Calu3 (cell line): ENCODE measurements at regions not wholly inside any gene's neighbourhood (a gene's known extent, or its start where the extent isn't known, plus 50 kb on each side); places are given as distances from the start of the nearest gene placed in this dataset.

ENCODE experiments used
- BruUV-seq: library from RNA; stranded (reverse); fragments of 400-500 nt; replicated peaks from 2 replicates; lab custom pipeline; 2021; lab: Mats Ljungman, UMichigan
- CTCF ChIA-PET: fragments of 300-600 bp; sonication (Branson Sonifier 250); formaldehyde crosslinking; loops from one replicate; lab custom pipeline; 2022; ENCODE audit warnings: antibody characterized with exemption; lab: Charles Lee
- DNase-seq: peaks from one replicate; pipeline ENCODE4 v3.0.0; 2022
- H3K27ac Mint-ChIP-seq: one replicate; pipeline ENCODE4 v1.8.0; 2022; ENCODE audit warnings: mixed read lengths; ENCODE audit not compliant: unreplicated experiment
- H3K27me3 Mint-ChIP-seq: one replicate; pipeline ENCODE4 v1.8.0; 2022; ENCODE audit warnings: mixed read lengths; ENCODE audit not compliant: unreplicated experiment
- H3K36me3 Mint-ChIP-seq: one replicate; pipeline ENCODE4 v1.8.0; 2022; ENCODE audit warnings: mild to moderate bottlenecking, moderate library complexity, mixed read lengths; ENCODE audit not compliant: insufficient read depth, unreplicated experiment
- H3K4me1 Mint-ChIP-seq: one replicate; pipeline ENCODE4 v1.8.0; 2022; ENCODE audit warnings: mild to moderate bottlenecking, low read depth, mixed read lengths; ENCODE audit not compliant: unreplicated experiment
- H3K4me3 Mint-ChIP-seq: one replicate; pipeline ENCODE4 v1.8.0; 2022; ENCODE audit warnings: mild to moderate bottlenecking, low read depth, moderate library complexity, mixed read lengths; ENCODE audit not compliant: unreplicated experiment
- H3K9me3 Mint-ChIP-seq: one replicate; pipeline ENCODE4 v1.8.0; 2022; ENCODE audit warnings: low read depth, mixed read lengths; ENCODE audit not compliant: unreplicated experiment
- intact Hi-C: fragments of 100-400 bp; cut with micrococcal nuclease; formaldehyde crosslinking; loops from one replicate; pipeline ENCODE4 v1.10.0; 2022; ENCODE audit not compliant: unreplicated experiment
- TF ChIP-seq, protein P1 (sequence below): fragments of 200-600 bp; IDR thresholded peaks from one replicate; pipeline ENCODE4 v1.8.0; 2022; ENCODE audit warnings: antibody characterized with exemption; ENCODE audit not compliant: unreplicated experiment

DNA sequence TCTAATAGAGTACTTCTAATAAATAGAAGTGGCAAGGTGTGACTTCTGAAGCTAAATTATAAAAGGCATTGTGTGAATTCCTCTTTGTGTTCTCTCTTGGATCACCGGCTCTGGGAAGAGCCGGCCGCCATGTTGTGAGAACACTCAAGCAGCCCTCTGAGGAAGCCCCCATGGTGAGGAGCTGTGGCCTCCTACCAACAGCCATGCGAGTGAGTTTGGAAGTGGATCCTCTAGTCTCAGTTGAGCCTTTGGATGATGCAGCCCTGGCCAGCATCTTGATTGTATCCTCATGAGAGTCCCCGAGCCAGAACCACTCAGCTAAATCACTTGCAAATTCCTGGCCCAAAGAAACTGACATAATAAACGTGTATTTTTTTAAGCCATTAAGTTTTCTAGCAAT is 94.5 kb upstream of the CARD11 start:
- TF ChIP-seq, protein P1, sequence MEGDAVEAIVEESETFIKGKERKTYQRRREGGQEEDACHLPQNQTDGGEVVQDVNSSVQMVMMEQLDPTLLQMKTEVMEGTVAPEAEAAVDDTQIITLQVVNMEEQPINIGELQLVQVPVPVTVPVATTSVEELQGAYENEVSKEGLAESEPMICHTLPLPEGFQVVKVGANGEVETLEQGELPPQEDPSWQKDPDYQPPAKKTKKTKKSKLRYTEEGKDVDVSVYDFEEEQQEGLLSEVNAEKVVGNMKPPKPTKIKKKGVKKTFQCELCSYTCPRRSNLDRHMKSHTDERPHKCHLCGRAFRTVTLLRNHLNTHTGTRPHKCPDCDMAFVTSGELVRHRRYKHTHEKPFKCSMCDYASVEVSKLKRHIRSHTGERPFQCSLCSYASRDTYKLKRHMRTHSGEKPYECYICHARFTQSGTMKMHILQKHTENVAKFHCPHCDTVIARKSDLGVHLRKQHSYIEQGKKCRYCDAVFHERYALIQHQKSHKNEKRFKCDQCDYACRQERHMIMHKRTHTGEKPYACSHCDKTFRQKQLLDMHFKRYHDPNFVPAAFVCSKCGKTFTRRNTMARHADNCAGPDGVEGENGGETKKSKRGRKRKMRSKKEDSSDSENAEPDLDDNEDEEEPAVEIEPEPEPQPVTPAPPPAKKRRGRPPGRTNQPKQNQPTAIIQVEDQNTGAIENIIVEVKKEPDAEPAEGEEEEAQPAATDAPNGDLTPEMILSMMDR = no peak
- Mint-ChIP-seq H3K27me3 (peaks cover 26% of the 10 kb centered on the region), H3K9me3 (no peaks in the 10 kb centered on the region), H3K36me3 (no peaks in the 10 kb centered on the region), H3K27ac (no peak overlapping the region), H3K4me1 (no peaks in the 10 kb centered on the region), H3K4me3 (no peak overlapping the region)
- intact Hi-C loops = no loop called here
- DNase-seq = no peak
- CTCF ChIA-PET = interaction anchor here (0.6 kb wide), 3 partner anchors 36 to 1503 kb away, joined by 3 read pairs; no protein-coding TSS in a partner anchor
- BruUV-seq = no TSS peak

DNA sequence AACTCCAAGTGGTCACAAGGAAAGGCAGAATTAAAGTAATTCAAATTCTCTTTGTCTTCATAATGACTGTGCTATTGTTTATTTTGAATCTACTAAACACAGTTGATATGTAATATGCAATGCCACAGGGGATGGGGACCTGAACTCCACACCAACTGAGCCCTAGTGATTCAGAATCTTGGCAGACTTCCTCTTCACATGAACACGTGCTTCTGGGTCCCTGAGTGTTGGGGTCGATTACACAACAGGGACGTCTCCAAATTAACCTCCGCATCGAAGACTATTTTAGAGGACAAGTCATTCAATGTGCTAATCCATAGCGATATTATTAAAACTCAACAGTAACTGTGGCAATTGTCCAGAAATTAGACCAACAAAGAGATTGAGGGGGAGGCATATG is 95.3 kb upstream of the CARD11 start:
- intact Hi-C loops = no loop called here
- Mint-ChIP-seq H3K4me1 (no peaks in the 10 kb centered on the region), H3K27ac (no peak overlapping the region), H3K27me3 (peaks cover 26% of the 10 kb centered on the region), H3K36me3 (no peaks in the 10 kb centered on the region), H3K4me3 (no peak overlapping the region), H3K9me3 (no peaks in the 10 kb centered on the region)
- no TSS peak for BruUV-seq
- no peak for DNase-seq
- TF ChIP-seq, protein P1 = no peak
- CTCF ChIA-PET = interaction anchor here (0.6 kb wide), 1 partner anchor 22 kb away, joined by 5 read pairs; no protein-coding TSS in a partner anchor

DNA sequence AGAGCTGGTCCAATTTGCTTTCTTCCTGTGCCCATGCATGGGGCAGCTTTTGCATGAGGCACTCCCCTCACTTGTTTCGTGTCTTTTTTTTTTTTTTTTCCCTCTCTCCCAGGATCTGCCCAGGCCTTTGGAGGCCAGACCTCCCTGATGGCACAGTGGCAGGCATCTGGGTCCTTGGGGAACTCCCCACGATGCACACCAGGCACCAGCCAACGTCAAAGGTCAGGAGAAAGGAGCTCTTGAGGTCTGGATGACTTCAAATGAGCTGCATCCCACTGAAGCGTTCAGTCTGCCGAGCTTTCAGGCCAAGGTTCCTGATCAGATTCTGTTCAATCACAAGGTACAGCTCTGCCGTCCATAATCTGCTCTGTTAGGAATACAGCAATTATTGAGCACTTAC is 97.2 kb upstream of the CARD11 start:
- CTCF ChIA-PET = interaction anchor here (0.6 to 1.1 kb wide), 3 partner anchors 9 to 170 kb away, joined by 3 to 4 read pairs (median 3); no protein-coding TSS in a partner anchor
- no peak overlapping the region for H3K4me3 Mint-ChIP-seq
- H3K9me3 Mint-ChIP-seq = no peaks in the 10 kb centered on the region
- intact Hi-C loops = loop anchor here (10.0 kb wide), 1 partner anchor 56 kb away; no protein-coding TSS in a partner anchor
- TF ChIP-seq, protein P1 = no peak
- no TSS peak for BruUV-seq
- no peak for DNase-seq
- no peak overlapping the region for H3K27ac Mint-ChIP-seq
- peaks cover 23% of the 10 kb centered on the region for H3K27me3 Mint-ChIP-seq
- no peaks in the 10 kb centered on the region for H3K36me3 Mint-ChIP-seq
- no peaks in the 10 kb centered on the region for H3K4me1 Mint-ChIP-seq

DNA sequence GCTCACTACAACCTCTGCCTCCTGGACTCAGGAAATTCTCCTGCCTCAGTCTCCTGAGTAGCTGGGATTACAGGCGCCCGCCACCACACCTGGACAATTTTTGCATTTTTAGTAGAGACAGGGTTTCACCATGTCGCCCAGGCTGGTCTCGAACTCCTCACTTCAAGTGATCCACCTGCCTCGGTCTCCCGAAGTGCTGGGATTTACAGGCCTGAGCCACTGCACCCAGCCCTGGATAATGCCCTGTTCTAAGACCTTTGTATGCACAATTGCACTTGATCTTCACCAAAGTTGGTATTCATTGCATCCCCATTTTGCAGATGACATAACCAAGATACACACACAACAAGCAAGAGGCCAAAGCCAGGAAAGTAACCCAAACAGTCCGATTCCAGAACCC is 97.7 kb upstream of the CARD11 start:
- no TSS peak for BruUV-seq
- no peak overlapping the region for H3K4me3 Mint-ChIP-seq
- DNase-seq = no peak
- no peaks in the 10 kb centered on the region for H3K9me3 Mint-ChIP-seq
- intact Hi-C loops = loop anchor here (10.0 kb wide), 1 partner anchor 57 kb away; no protein-coding TSS in a partner anchor
- H3K27me3 Mint-ChIP-seq = peaks cover 19% of the 10 kb centered on the region
- H3K36me3 Mint-ChIP-seq = no peaks in the 10 kb centered on the region
- H3K27ac Mint-ChIP-seq = no peak overlapping the region
- H3K4me1 Mint-ChIP-seq = peaks cover 2% of the 10 kb centered on the region
- CTCF ChIA-PET = interaction anchor here (0.6 to 1.1 kb wide), 2 partner anchors 9 to 170 kb away, joined by 3 to 4 read pairs; no protein-coding TSS in a partner anchor
- TF ChIP-seq, protein P1 = no peak
